T-cell (primary cell): ENCODE measurements at regions not wholly inside any gene's neighbourhood (a gene's known extent, or its start where the extent isn't known, plus 50 kb on each side); places are given as distances from the start of the nearest gene placed in this dataset.

Experiments
- ATAC-seq, 4 experiments: fragments of 200-7000 bp in 3 of 4; fragments of 150-1000 bp in 1 of 4; cut with Tn5 transposase; replicated peaks in 1 of 4; 1 replicate in 3 of 4; 2 replicates in 1 of 4; pipeline ENCODE4 v1.10.0; 2021; ENCODE audit warnings: moderate library complexity in 3 of 4, mild to moderate bottlenecking in 2 of 4, moderate number of reproducible peaks in 1 of 4
- CTCF ChIA-PET, 2 donors: fragments of 300-600 bp; sonication (Branson Sonifier 250); formaldehyde crosslinking; loops; one replicate each; lab custom pipeline; 2022; ENCODE audit warnings: antibody characterized with exemption in 2 of 2; lab: Charles Lee
- POLR2A ChIA-PET, 2 donors: fragments of 300-600 bp; sonication (Branson Sonifier 250); formaldehyde crosslinking; loops; one replicate each; lab custom pipeline; 2022; ENCODE audit warnings: antibody characterized with exemption in 2 of 2; lab: Charles Lee
- DNase-seq, 35 experiments: peaks; one replicate each; pipeline versions ENCODE4 v3.0.0 to v3.0.0-alpha.2; 2013 to 2023
- H3K27ac ChIP-seq: one replicate; pipeline ENCODE4 v1.5.1; 2013; ENCODE audit warnings: low read length
- H3K27me3 ChIP-seq, 2 experiments: replicated peaks in 1 of 2; 1 replicate in 1 of 2; 2 replicates in 1 of 2; pipeline versions ENCODE4 v1.6.1 to v1.7.0; 2013; ENCODE audit warnings: low read length in 1 of 2, mixed read lengths in 1 of 2; ENCODE audit not compliant: control insufficient read depth in 2 of 2, insufficient read depth in 2 of 2; ENCODE audit errors: extremely low read depth in 1 of 2
- H3K36me3 ChIP-seq, 2 donors: 1 replicate in 1 of 2; 2 replicates in 1 of 2; pipeline versions ENCODE4 v1.6.1 to v1.7.0; 2013; ENCODE audit warnings: low read length in 1 of 2; ENCODE audit not compliant: control insufficient read depth in 2 of 2, insufficient read depth in 1 of 2; ENCODE audit errors: extremely low read depth in 1 of 2
- H3K4me1 ChIP-seq, 2 experiments: 1 replicate in 1 of 2; 2 replicates in 1 of 2; pipeline versions ENCODE4 v1.6.1 to v1.7.0; 2013; ENCODE audit warnings: low read length in 2 of 2, mixed read lengths in 1 of 2; ENCODE audit not compliant: insufficient read depth in 2 of 2, control insufficient read depth in 1 of 2; ENCODE audit errors: extremely low read depth in 1 of 2
- H3K4me3 ChIP-seq, 2 donors: 1 replicate in 1 of 2; 2 replicates in 1 of 2; pipeline versions ENCODE4 v1.5.1 to v1.7.0; 2013; ENCODE audit warnings: mild to moderate bottlenecking in 2 of 2, low read length in 1 of 2, moderate library complexity in 1 of 2; ENCODE audit not compliant: control insufficient read depth in 1 of 2; ENCODE audit errors: extremely low read depth in 1 of 2
- H3K9me3 ChIP-seq: 2 replicates; pipeline ENCODE4 v1.7.0; 2013
- H3K27ac Mint-ChIP-seq, 2 donors: one replicate each; pipeline ENCODE4 v1.8.0; 2020 to 2021; ENCODE audit warnings: mild to moderate bottlenecking in 2 of 2, mixed read lengths in 2 of 2
- H3K27me3 Mint-ChIP-seq, 2 donors: one replicate each; pipeline ENCODE4 v1.8.0; 2021 to 2022; ENCODE audit warnings: mixed read lengths in 2 of 2
- H3K36me3 Mint-ChIP-seq: one replicate; pipeline ENCODE4 v1.8.0; 2021; ENCODE audit warnings: mixed read lengths
- H3K4me1 Mint-ChIP-seq, 3 donors: one replicate each; pipeline ENCODE4 v1.8.0; 2020 to 2022; ENCODE audit warnings: mixed read lengths in 3 of 3, mild to moderate bottlenecking in 1 of 3
- H3K4me3 Mint-ChIP-seq, 3 donors: one replicate each; pipeline ENCODE4 v1.8.0; 2020 to 2022; ENCODE audit warnings: mild to moderate bottlenecking in 3 of 3, mixed read lengths in 3 of 3, moderate library complexity in 3 of 3
- H3K9me3 Mint-ChIP-seq, 3 donors: one replicate each; pipeline ENCODE4 v1.8.0; 2020 to 2022; ENCODE audit warnings: mixed read lengths in 3 of 3
- WGBS: methylation state at CpG from one replicate; pipeline ENCODE4 v1.1.5; 2013; ENCODE audit warnings: missing lambda C conversion rate; ENCODE audit not compliant: insufficient coverage; 5-methylcytosine and 5-hydroxymethylcytosine counted together

- H3K36me3 Mint-ChIP-seq: no peaks in the 10 kb centered on the region
- no peaks in the 10 kb centered on the region for H3K36me3 ChIP-seq
- H3K4me3 Mint-ChIP-seq: no peak overlapping the region
- POLR2A ChIA-PET: no interaction called here
- 81% methylated on average over 3 of the region's 8 CpGs for WGBS
- CTCF ChIA-PET: no interaction called here
- peaks cover 15 to 24% of the 10 kb centered on the region in 2 donors for H3K27me3 Mint-ChIP-seq
- peaks cover 11 to 16% of the 10 kb centered on the region in 2 experiments for H3K27me3 ChIP-seq
- no peak overlapping the region for H3K27ac ChIP-seq
- ATAC-seq (no peak), DNase-seq (no peak)
- no peak overlapping the region for H3K4me3 ChIP-seq
- no peak overlapping the region for H3K27ac Mint-ChIP-seq
- H3K4me1 Mint-ChIP-seq: peaks cover 0 to 2% (median 0%) of the 10 kb centered on the region in 3 donors
- no peaks in the 10 kb centered on the region for H3K9me3 Mint-ChIP-seq
- H3K4me1 ChIP-seq: no peaks in the 10 kb centered on the region
- no peaks in the 10 kb centered on the region for H3K9me3 ChIP-seq
These were observed 369.5 kb upstream of the SMIM31 start for GRCh38 chr4:164384416-164384815.

GRCh38 chr4:164396439-164396838, 357.5 kb upstream of the SMIM31 start:
- no peaks in the 10 kb centered on the region for H3K36me3 ChIP-seq
- no peaks in the 10 kb centered on the region for H3K4me1 Mint-ChIP-seq
- H3K4me3 ChIP-seq: no peak overlapping the region
- H3K36me3 Mint-ChIP-seq: no peaks in the 10 kb centered on the region
- no peaks in the 10 kb centered on the region for H3K4me1 ChIP-seq
- ChIA-PET CTCF (interaction anchor here in 1 of 2 donors (0.6 kb wide), 1 partner anchor 258 kb away, joined by 3 read pairs; no protein-coding TSS in a partner anchor), POLR2A (no interaction called here)
- DNase-seq (no peak), ATAC-seq (no peak)
- H3K4me3 Mint-ChIP-seq: no peak overlapping the region
- H3K9me3 Mint-ChIP-seq: peaks cover 3 to 12% (median 3%) of the 10 kb centered on the region in 3 donors
- H3K9me3 ChIP-seq: no peaks in the 10 kb centered on the region
- H3K27me3 Mint-ChIP-seq: no peaks in the 10 kb centered on the region
- no peak overlapping the region for H3K27ac Mint-ChIP-seq
- no peak overlapping the region for H3K27ac ChIP-seq
- H3K27me3 ChIP-seq: no peaks in the 10 kb centered on the region
- WGBS: 74% methylated on average over 2 of the region's 4 CpGs

GRCh38 chr4:164402554-164402953, 351.4 kb upstream of the SMIM31 start:
- Mint-ChIP-seq H3K4me3 (no peak overlapping the region), H3K27ac (no peak overlapping the region), H3K36me3 (no peaks in the 10 kb centered on the region), H3K9me3 (peaks cover 0 to 11% (median 0%) of the 10 kb centered on the region in 3 donors), H3K4me1 (no peaks in the 10 kb centered on the region), H3K27me3 (no peaks in the 10 kb centered on the region)
- CTCF ChIA-PET: no interaction called here
- no peak for ATAC-seq
- POLR2A ChIA-PET: no interaction called here
- no CpG with 5 or more reads among the region's 1 CpG for WGBS
- H3K4me3 ChIP-seq: no peak overlapping the region
- DNase-seq: no peak
- H3K27ac ChIP-seq: no peak overlapping the region
- H3K27me3 ChIP-seq: no peaks in the 10 kb centered on the region
- no peaks in the 10 kb centered on the region for H3K9me3 ChIP-seq
- H3K36me3 ChIP-seq: no peaks in the 10 kb centered on the region
- H3K4me1 ChIP-seq: no peaks in the 10 kb centered on the region

GRCh38 chr4:164405774-164406173, 348.2 kb upstream of the SMIM31 start:
- H3K27ac ChIP-seq: no peak overlapping the region
- Mint-ChIP-seq H3K9me3 (peaks cover 0 to 21% (median 0%) of the 10 kb centered on the region in 3 donors), H3K4me1 (no peaks in the 10 kb centered on the region), H3K36me3 (no peaks in the 10 kb centered on the region), H3K27ac (no peak overlapping the region), H3K4me3 (no peak overlapping the region), H3K27me3 (no peaks in the 10 kb centered on the region)
- DNase-seq: no peak
- POLR2A ChIA-PET: no interaction called here
- H3K4me3 ChIP-seq: no peak overlapping the region
- H3K36me3 ChIP-seq: no peaks in the 10 kb centered on the region
- no peaks in the 10 kb centered on the region for H3K4me1 ChIP-seq
- ATAC-seq: no peak
- no peaks in the 10 kb centered on the region for H3K27me3 ChIP-seq
- H3K9me3 ChIP-seq: no peaks in the 10 kb centered on the region
- CTCF ChIA-PET: no interaction called here

- Mint-ChIP-seq H3K36me3 (no peaks in the 10 kb centered on the region), H3K4me3 (no peak overlapping the region), H3K4me1 (no peaks in the 10 kb centered on the region), H3K9me3 (peaks cover 0 to 19% (median 0%) of the 10 kb centered on the region in 3 donors), H3K27ac (no peak overlapping the region), H3K27me3 (no peaks in the 10 kb centered on the region)
- Histone ChIP-seq H3K9me3 (no peaks in the 10 kb centered on the region), H3K27me3 (no peaks in the 10 kb centered on the region), H3K27ac (no peak overlapping the region), H3K4me3 (no peak overlapping the region), H3K36me3 (no peaks in the 10 kb centered on the region), H3K4me1 (no peaks in the 10 kb centered on the region)
- CTCF ChIA-PET: no interaction called here
- no peak for DNase-seq
- no peak for ATAC-seq
- 92% methylated on average over 1 of the region's 1 CpG for WGBS
- POLR2A ChIA-PET: no interaction called here
These were observed 345.1 kb upstream of the SMIM31 start for GRCh38 chr4:164408831-164409230.

- Mint-ChIP-seq H3K27ac (no peak overlapping the region), H3K4me3 (no peak overlapping the region), H3K27me3 (no peaks in the 10 kb centered on the region), H3K9me3 (peaks cover 0 to 19% (median 0%) of the 10 kb centered on the region in 3 donors), H3K4me1 (no peaks in the 10 kb centered on the region), H3K36me3 (no peaks in the 10 kb centered on the region)
- H3K4me3 ChIP-seq: no peak overlapping the region
- ATAC-seq: no peak
- whole genome bisulfite sequencing: 80% methylated on average over 1 of the region's 4 CpGs
- ChIA-PET CTCF (no interaction called here), POLR2A (no interaction called here)
- no peaks in the 10 kb centered on the region for H3K36me3 ChIP-seq
- H3K4me1 ChIP-seq: no peaks in the 10 kb centered on the region
- no peak overlapping the region for H3K27ac ChIP-seq
- H3K9me3 ChIP-seq: no peaks in the 10 kb centered on the region
- H3K27me3 ChIP-seq: no peaks in the 10 kb centered on the region
- DNase-seq: no peak
These were observed 343.5 kb upstream of the SMIM31 start for GRCh38 chr4:164410401-164410800.

GRCh38 chr4:164412246-164412645, 341.7 kb upstream of the SMIM31 start:
- no peaks in the 10 kb centered on the region for H3K27me3 ChIP-seq
- H3K9me3 Mint-ChIP-seq: peaks cover 0 to 19% (median 0%) of the 10 kb centered on the region in 3 donors
- ChIA-PET CTCF (interaction anchor here in 1 of 2 donors (0.7 kb wide), 1 partner anchor 9 kb away, joined by 7 read pairs; no protein-coding TSS in a partner anchor), POLR2A (no interaction called here)
- DNase-seq (no peak), ATAC-seq (no peak)
- H3K4me1 Mint-ChIP-seq: no peaks in the 10 kb centered on the region
- no peaks in the 10 kb centered on the region for H3K36me3 Mint-ChIP-seq
- no peaks in the 10 kb centered on the region for H3K36me3 ChIP-seq
- no peaks in the 10 kb centered on the region for H3K9me3 ChIP-seq
- H3K27ac Mint-ChIP-seq: no peak overlapping the region
- H3K4me3 Mint-ChIP-seq: no peak overlapping the region
- no peaks in the 10 kb centered on the region for H3K4me1 ChIP-seq
- no peak overlapping the region for H3K4me3 ChIP-seq
- H3K27me3 Mint-ChIP-seq: no peaks in the 10 kb centered on the region
- no peak overlapping the region for H3K27ac ChIP-seq
- 20% methylated on average over 1 of the region's 1 CpG for WGBS
